ENCODE measurements at regions not wholly inside any gene's neighbourhood (a gene's known extent, or its start where the extent isn't known, plus 50 kb on each side); places are given as distances from the start of the nearest gene placed in this dataset.

- Histone ChIP-seq H4K20me1 (ENCODE audit: control insufficient read depth, insufficient read depth, low read length, poor library complexity, severe bottlenecking) (peaks cover 55% of the 10 kb centered on the region), H3K27me3 (replicated peaks in 1 of 4; ENCODE audit: control extremely low read depth in 1 of 4, control insufficient read depth in 3 of 4, insufficient read depth in 4 of 4, low read length in 3 of 4) (no peaks in the 10 kb centered on the region), H3K4me2 (replicated peaks; ENCODE audit: low read depth, low read length, poor library complexity, severe bottlenecking) (no peak overlapping the region), H2AFZ (ENCODE audit: insufficient read depth, low read depth, low read length, poor library complexity, severe bottlenecking) (no peak overlapping the region), H3K27ac (ENCODE audit: low read length in 2 of 2) (no peak overlapping the region), H3K4me1 (ENCODE audit: control insufficient read depth in 2 of 2, insufficient read depth in 2 of 2, low read length in 2 of 2) (no peaks in the 10 kb centered on the region), H3K4me3 (ENCODE audit: control extremely low read depth in 1 of 5, extremely low read depth in 1 of 5, insufficient read depth in 1 of 5, low read depth in 2 of 5, low read length in 4 of 5) (no peak overlapping the region), H3K9ac (ENCODE audit: low read length) (no peak overlapping the region), H3K9me3 (ENCODE audit: control extremely low read depth in 1 of 3, control insufficient read depth in 2 of 3, insufficient read depth in 1 of 3, low read length in 2 of 3) (no peaks in the 10 kb centered on the region), H3K79me2 (ENCODE audit: control insufficient read depth, insufficient read depth, low read length) (peaks cover 60% of the 10 kb centered on the region), H3K36me3 (replicated peaks in 1 of 2; ENCODE audit: control extremely low read depth in 1 of 2, control insufficient read depth in 1 of 2, extremely low read depth in 1 of 2, insufficient read depth in 2 of 2, low read length in 1 of 2) (peaks cover 0 to 3% of the 10 kb centered on the region in 2 experiments)
- ATAC-seq (ENCODE audit: low read depth) (no peak), DNase-seq (no peak)
- Mint-ChIP-seq H3K4me3 (no peak overlapping the region), H3K9me3 (ENCODE audit: insufficient read depth) (no peaks in the 10 kb centered on the region), H3K27me3 (no peaks in the 10 kb centered on the region), H3K27ac (no peak overlapping the region), H3K4me1 (peaks cover 19% of the 10 kb centered on the region)
- CTCF ChIA-PET, result no interaction called here
- TF ChIP-seq EZH2 (IDR thresholded peaks at IDR 0.05; ENCODE audit: borderline replicate concordance, insufficient read depth, low read depth, low read length, poor library complexity, severe bottlenecking), result no peak
- TF ChIP-seq, protein P1, sequence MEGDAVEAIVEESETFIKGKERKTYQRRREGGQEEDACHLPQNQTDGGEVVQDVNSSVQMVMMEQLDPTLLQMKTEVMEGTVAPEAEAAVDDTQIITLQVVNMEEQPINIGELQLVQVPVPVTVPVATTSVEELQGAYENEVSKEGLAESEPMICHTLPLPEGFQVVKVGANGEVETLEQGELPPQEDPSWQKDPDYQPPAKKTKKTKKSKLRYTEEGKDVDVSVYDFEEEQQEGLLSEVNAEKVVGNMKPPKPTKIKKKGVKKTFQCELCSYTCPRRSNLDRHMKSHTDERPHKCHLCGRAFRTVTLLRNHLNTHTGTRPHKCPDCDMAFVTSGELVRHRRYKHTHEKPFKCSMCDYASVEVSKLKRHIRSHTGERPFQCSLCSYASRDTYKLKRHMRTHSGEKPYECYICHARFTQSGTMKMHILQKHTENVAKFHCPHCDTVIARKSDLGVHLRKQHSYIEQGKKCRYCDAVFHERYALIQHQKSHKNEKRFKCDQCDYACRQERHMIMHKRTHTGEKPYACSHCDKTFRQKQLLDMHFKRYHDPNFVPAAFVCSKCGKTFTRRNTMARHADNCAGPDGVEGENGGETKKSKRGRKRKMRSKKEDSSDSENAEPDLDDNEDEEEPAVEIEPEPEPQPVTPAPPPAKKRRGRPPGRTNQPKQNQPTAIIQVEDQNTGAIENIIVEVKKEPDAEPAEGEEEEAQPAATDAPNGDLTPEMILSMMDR (IDR thresholded peaks at IDR 0.05), result no peak
- POLR2A ChIA-PET, result no interaction called here
- intact Hi-C loops (cut with micrococcal nuclease), result loop anchor here (5.0 kb wide), 1 partner anchor 37 kb away; no protein-coding TSS in a partner anchor
- 94% methylated on average over 3 of the region's 6 CpGs for WGBS (ENCODE audit: insufficient coverage)
These were observed 141.6 kb downstream of the ALOX5 start for GRCh38 chr10:45515630-45516029.

GRCh38 chr10:45514291-45515270, 140.6 kb downstream of the ALOX5 start:
- CTCF ChIA-PET, result interaction anchor here (1.1 kb wide), 1 partner anchor 50 kb away, joined by 3 read pairs; no protein-coding TSS in a partner anchor
- ATAC-seq (ENCODE audit: low read depth) (no peak), DNase-seq (no peak)
- Histone ChIP-seq H3K27ac (ENCODE audit: low read length in 2 of 2) (no peak overlapping the region), H3K27me3 (replicated peaks in 1 of 4; ENCODE audit: control extremely low read depth in 1 of 4, control insufficient read depth in 3 of 4, insufficient read depth in 4 of 4, low read length in 3 of 4) (no peaks in the 10 kb centered on the region), H3K9ac (ENCODE audit: low read length) (no peak overlapping the region), H3K4me1 (ENCODE audit: control insufficient read depth in 2 of 2, insufficient read depth in 2 of 2, low read length in 2 of 2) (no peaks in the 10 kb centered on the region), H3K36me3 (replicated peaks in 1 of 2; ENCODE audit: control extremely low read depth in 1 of 2, control insufficient read depth in 1 of 2, extremely low read depth in 1 of 2, insufficient read depth in 2 of 2, low read length in 1 of 2) (peaks cover 0 to 3% of the 10 kb centered on the region in 2 experiments), H3K4me2 (replicated peaks; ENCODE audit: low read depth, low read length, poor library complexity, severe bottlenecking) (no peak overlapping the region), H4K20me1 (ENCODE audit: control insufficient read depth, insufficient read depth, low read length, poor library complexity, severe bottlenecking) (peaks cover 46% of the 10 kb centered on the region), H3K9me3 (ENCODE audit: control extremely low read depth in 1 of 3, control insufficient read depth in 2 of 3, insufficient read depth in 1 of 3, low read length in 2 of 3) (no peaks in the 10 kb centered on the region), H3K4me3 (ENCODE audit: control extremely low read depth in 1 of 5, extremely low read depth in 1 of 5, insufficient read depth in 1 of 5, low read depth in 2 of 5, low read length in 4 of 5) (no peak overlapping the region), H3K79me2 (ENCODE audit: control insufficient read depth, insufficient read depth, low read length) (peaks cover 59% of the 10 kb centered on the region), H2AFZ (ENCODE audit: insufficient read depth, low read depth, low read length, poor library complexity, severe bottlenecking) (no peak overlapping the region)
- WGBS (ENCODE audit: insufficient coverage), result 94% methylated on average over 8 of the region's 12 CpGs
- Mint-ChIP-seq H3K9me3 (ENCODE audit: insufficient read depth) (no peaks in the 10 kb centered on the region), H3K4me3 (no peak overlapping the region), H3K4me1 (peaks cover 19% of the 10 kb centered on the region), H3K27me3 (no peaks in the 10 kb centered on the region), H3K27ac (no peak overlapping the region)
- POLR2A ChIA-PET, result no interaction called here
- intact Hi-C loops (cut with micrococcal nuclease), result loop anchor here (5.0 kb wide), 1 partner anchor 38 kb away; no protein-coding TSS in a partner anchor
- no peak for TF ChIP-seq EZH2 (IDR thresholded peaks at IDR 0.05; ENCODE audit: borderline replicate concordance, insufficient read depth, low read depth, low read length, poor library complexity, severe bottlenecking)
- TF ChIP-seq, protein P1 (IDR thresholded peaks at IDR 0.05), result no peak
